ENCODE measurements at regions not wholly inside any gene's neighbourhood (a gene's known extent, or its start where the extent isn't known, plus 50 kb on each side); places are given as distances from the start of the nearest gene placed in this dataset.
A peak's percentile ranks its signal among the peaks of the same experiment; 100 is the strongest.

GRCh38 chr1:81556968-81557367 is 243.8 kb upstream of the ADGRL2 start:
- in situ Hi-C loops (cut with MboI): loop anchor here (10.0 kb wide), 1 partner anchor 198 kb away; no protein-coding TSS in a partner anchor
- no peaks in the 10 kb centered on the region for H3K9me3 ChIP-seq (ENCODE audit: low read depth)
- H4K20me1 ChIP-seq (ENCODE audit: insufficient read depth): no peaks in the 10 kb centered on the region
- H3K27me3 ChIP-seq (replicated peaks; ENCODE audit: insufficient read depth): no peaks in the 10 kb centered on the region
- H3K9me2 ChIP-seq (ENCODE audit: insufficient read depth): no peaks in the 10 kb centered on the region
- H3K36me3 ChIP-seq (ENCODE audit: low read depth): no peaks in the 10 kb centered on the region
- H3K4me1 ChIP-seq (ENCODE audit: insufficient read depth): no peaks in the 10 kb centered on the region
- no peak overlapping the region for H3K27ac ChIP-seq
- no peak overlapping the region for H3K4me2 ChIP-seq (ENCODE audit: unreplicated experiment)
- no peak overlapping the region for H2AFZ ChIP-seq
- H3F3A ChIP-seq (ENCODE audit: insufficient read depth): no peaks in the 10 kb centered on the region
- WGBS, 2 experiments (ENCODE audit: low coverage in 1 of 2, low lambda C conversion rate in 2 of 2, missing lambda C conversion rate in 2 of 2): 87 to 94% methylated on average over 10 to 11 of the region's 11 CpGs
- TF ChIP-seq EZH2phosphoT487 (IDR thresholded peaks at IDR 0.05; ENCODE audit: insufficient read depth, low read depth): no peak
- TF ChIP-seq EZH2 (IDR thresholded peaks at IDR 0.05; ENCODE audit: insufficient read depth, poor library complexity, severe bottlenecking): no peak
- no peak overlapping the region for H3K9ac ChIP-seq
- H3K79me2 ChIP-seq (ENCODE audit: insufficient read depth): no peaks in the 10 kb centered on the region
- H3K4me3 ChIP-seq: no peak overlapping the region
- no peak for DNase-seq

DNA sequence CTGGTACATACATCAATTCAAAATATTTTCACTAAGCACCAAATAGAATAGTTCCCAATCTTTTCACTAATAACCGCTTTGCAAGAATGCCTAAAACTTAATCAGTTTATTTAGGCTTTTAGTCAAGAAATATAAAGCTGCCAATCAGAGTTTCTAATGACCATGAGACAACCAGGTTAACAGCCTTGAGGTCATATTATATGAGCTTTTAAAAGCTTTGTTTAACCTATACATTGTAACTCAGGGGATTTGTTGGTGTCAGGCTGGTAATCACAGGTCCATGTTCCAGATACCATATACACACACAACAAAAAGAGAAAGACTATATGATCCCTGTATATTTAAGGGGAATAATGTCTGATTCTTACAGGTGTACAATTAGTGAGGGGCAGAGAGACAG is 246.2 kb upstream of the ADGRL2 start:
- H3K4me3 ChIP-seq: no peak overlapping the region
- H3K27me3 ChIP-seq (replicated peaks; ENCODE audit: insufficient read depth): no peaks in the 10 kb centered on the region
- no peaks in the 10 kb centered on the region for H3K9me2 ChIP-seq (ENCODE audit: insufficient read depth)
- no peak overlapping the region for H3K4me2 ChIP-seq (ENCODE audit: unreplicated experiment)
- H3K9me3 ChIP-seq (ENCODE audit: low read depth): no peaks in the 10 kb centered on the region
- no peak overlapping the region for H2AFZ ChIP-seq
- H3K79me2 ChIP-seq (ENCODE audit: insufficient read depth): no peaks in the 10 kb centered on the region
- in situ Hi-C loops (cut with MboI): loop anchor here (10.0 kb wide), 1 partner anchor 200 kb away; no protein-coding TSS in a partner anchor
- no peaks in the 10 kb centered on the region for H4K20me1 ChIP-seq (ENCODE audit: insufficient read depth)
- H3K36me3 ChIP-seq (ENCODE audit: low read depth): no peaks in the 10 kb centered on the region
- H3K4me1 ChIP-seq (ENCODE audit: insufficient read depth): no peaks in the 10 kb centered on the region
- no peak for TF ChIP-seq EZH2 (IDR thresholded peaks at IDR 0.05; ENCODE audit: insufficient read depth, poor library complexity, severe bottlenecking)
- TF ChIP-seq EZH2phosphoT487 (IDR thresholded peaks at IDR 0.05; ENCODE audit: insufficient read depth, low read depth): no peak
- no peak overlapping the region for H3K27ac ChIP-seq
- H3K9ac ChIP-seq: no peak overlapping the region
- DNase-seq: no peak
- WGBS, 2 experiments (ENCODE audit: low coverage in 1 of 2, low lambda C conversion rate in 2 of 2, missing lambda C conversion rate in 2 of 2): 0% methylated on average over 1 of the region's 1 CpG
- no peaks in the 10 kb centered on the region for H3F3A ChIP-seq (ENCODE audit: insufficient read depth)

DNA sequence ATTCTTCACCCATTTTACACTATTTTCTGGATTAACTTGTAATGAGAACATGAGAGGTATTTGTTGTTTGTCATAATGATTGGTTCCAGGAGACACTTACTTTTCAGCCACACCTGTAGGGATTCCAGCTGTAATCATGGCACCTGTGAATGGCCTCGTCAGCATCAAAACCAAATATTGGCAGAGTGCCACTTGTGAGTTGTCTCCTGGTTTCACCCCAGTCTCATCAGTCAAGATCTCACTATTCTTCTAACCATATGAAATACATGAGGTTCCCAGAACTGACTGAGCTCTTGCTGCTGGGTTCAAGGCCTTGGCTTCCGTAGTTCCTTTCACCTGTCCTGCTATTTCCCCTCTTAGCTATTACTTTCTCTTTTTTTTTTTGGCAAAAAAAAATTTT is 246.6 kb upstream of the ADGRL2 start:
- Histone ChIP-seq H3K79me2 (ENCODE audit: insufficient read depth) (no peaks in the 10 kb centered on the region), H3K36me3 (ENCODE audit: low read depth) (no peaks in the 10 kb centered on the region), H3K4me1 (ENCODE audit: insufficient read depth) (no peaks in the 10 kb centered on the region), H3F3A (ENCODE audit: insufficient read depth) (no peaks in the 10 kb centered on the region), H3K9me3 (ENCODE audit: low read depth) (no peaks in the 10 kb centered on the region), H3K9ac (no peak overlapping the region), H3K27ac (no peak overlapping the region), H3K9me2 (ENCODE audit: insufficient read depth) (no peaks in the 10 kb centered on the region), H2AFZ (no peak overlapping the region), H3K27me3 (replicated peaks; ENCODE audit: insufficient read depth) (no peaks in the 10 kb centered on the region), H3K4me2 (ENCODE audit: unreplicated experiment) (no peak overlapping the region), H3K4me3 (no peak overlapping the region), H4K20me1 (ENCODE audit: insufficient read depth) (no peaks in the 10 kb centered on the region)
- no peak for TF ChIP-seq EZH2phosphoT487 (IDR thresholded peaks at IDR 0.05; ENCODE audit: insufficient read depth, low read depth)
- TF ChIP-seq EZH2 (IDR thresholded peaks at IDR 0.05; ENCODE audit: insufficient read depth, poor library complexity, severe bottlenecking): no peak
- no peak for DNase-seq
- in situ Hi-C loops (cut with MboI): loop anchor here (10.0 kb wide), 1 partner anchor 201 kb away; no protein-coding TSS in a partner anchor
- WGBS, 2 experiments (ENCODE audit: low coverage in 1 of 2, low lambda C conversion rate in 2 of 2, missing lambda C conversion rate in 2 of 2): 73 to 79% methylated on average over 2 of the region's 2 CpGs

GRCh38 chr1:81553503-81553902 is 247.2 kb upstream of the ADGRL2 start:
- H3K79me2 ChIP-seq (ENCODE audit: insufficient read depth): no peaks in the 10 kb centered on the region
- H3K27me3 ChIP-seq (replicated peaks; ENCODE audit: insufficient read depth): no peaks in the 10 kb centered on the region
- no peaks in the 10 kb centered on the region for H3K4me1 ChIP-seq (ENCODE audit: insufficient read depth)
- H3F3A ChIP-seq (ENCODE audit: insufficient read depth): no peaks in the 10 kb centered on the region
- in situ Hi-C loops (cut with MboI): loop anchor here (10.0 kb wide), 1 partner anchor 201 kb away; no protein-coding TSS in a partner anchor
- H3K9ac ChIP-seq: no peak overlapping the region
- H3K4me2 ChIP-seq (ENCODE audit: unreplicated experiment): no peak overlapping the region
- no peaks in the 10 kb centered on the region for H3K9me3 ChIP-seq (ENCODE audit: low read depth)
- H4K20me1 ChIP-seq (ENCODE audit: insufficient read depth): no peaks in the 10 kb centered on the region
- no peaks in the 10 kb centered on the region for H3K9me2 ChIP-seq (ENCODE audit: insufficient read depth)
- WGBS, 2 experiments (ENCODE audit: low coverage in 1 of 2, low lambda C conversion rate in 2 of 2, missing lambda C conversion rate in 2 of 2): 85 to 96% methylated on average over 1 of the region's 1 CpG
- TF ChIP-seq EZH2 (IDR thresholded peaks at IDR 0.05; ENCODE audit: insufficient read depth, poor library complexity, severe bottlenecking): no peak
- TF ChIP-seq EZH2phosphoT487 (IDR thresholded peaks at IDR 0.05; ENCODE audit: insufficient read depth, low read depth): no peak
- H3K4me3 ChIP-seq: no peak overlapping the region
- H2AFZ ChIP-seq: no peak overlapping the region
- H3K36me3 ChIP-seq (ENCODE audit: low read depth): no peaks in the 10 kb centered on the region
- no peak for DNase-seq
- H3K27ac ChIP-seq: no peak overlapping the region

- no peaks in the 10 kb centered on the region for H3K36me3 ChIP-seq (ENCODE audit: low read depth)
- no peak overlapping the region for H3K4me2 ChIP-seq (ENCODE audit: unreplicated experiment)
- no peak overlapping the region for H3K9ac ChIP-seq
- no peaks in the 10 kb centered on the region for H3K4me1 ChIP-seq (ENCODE audit: insufficient read depth)
- in situ Hi-C loops (cut with MboI): loop anchor here (10.0 kb wide), 1 partner anchor 203 kb away; no protein-coding TSS in a partner anchor
- H3K27me3 ChIP-seq (replicated peaks; ENCODE audit: insufficient read depth): no peaks in the 10 kb centered on the region
- no peak for TF ChIP-seq EZH2 (IDR thresholded peaks at IDR 0.05; ENCODE audit: insufficient read depth, poor library complexity, severe bottlenecking)
- no peak for TF ChIP-seq EZH2phosphoT487 (IDR thresholded peaks at IDR 0.05; ENCODE audit: insufficient read depth, low read depth)
- WGBS, 2 experiments (ENCODE audit: low coverage in 1 of 2, low lambda C conversion rate in 2 of 2, missing lambda C conversion rate in 2 of 2): 86 to 87% methylated on average over 1 of the region's 1 CpG
- DNase-seq: no peak
- no peaks in the 10 kb centered on the region for H3K9me2 ChIP-seq (ENCODE audit: insufficient read depth)
- no peaks in the 10 kb centered on the region for H3F3A ChIP-seq (ENCODE audit: insufficient read depth)
- H3K4me3 ChIP-seq: no peak overlapping the region
- H3K79me2 ChIP-seq (ENCODE audit: insufficient read depth): no peaks in the 10 kb centered on the region
- H3K9me3 ChIP-seq (ENCODE audit: low read depth): no peaks in the 10 kb centered on the region
- no peak overlapping the region for H3K27ac ChIP-seq
- no peaks in the 10 kb centered on the region for H4K20me1 ChIP-seq (ENCODE audit: insufficient read depth)
- H2AFZ ChIP-seq: peak overlapping the region; percentile 42; the same call in 1 of the 2 replicates
These were observed 248.8 kb upstream of the ADGRL2 start for GRCh38 chr1:81551946-81552345.

Data from GM23248 (cell line).